Prostate gland (tissue), 2 donors: ENCODE measurements at regions not wholly inside any gene's neighbourhood (a gene's known extent, or its start where the extent isn't known, plus 50 kb on each side); places are given as distances from the start of the nearest gene placed in this dataset.

Source experiments
- DNase-seq: peaks from one replicate; pipeline ENCODE4 v3.0.0-alpha.2; 2019; ENCODE audit warnings: low spot score
- H3K27ac ChIP-seq, 2 donors: fragments of 200-600 bp; sonication (generic); 2 replicates each; pipeline ENCODE4 v1.5.1; 2017 to 2019
- H3K27me3 ChIP-seq: fragments of 200-600 bp; sonication (generic); replicated peaks from 2 replicates; pipeline ENCODE4 v1.5.1; 2019; ENCODE audit not compliant: insufficient read depth
- H3K36me3 ChIP-seq, 2 donors: fragments of 200-600 bp; sonication (generic); 1 replicate in 1 of 2; 2 replicates in 1 of 2; pipeline versions ENCODE4 v1.5.1 to v1.8.1; 2017 to 2019
- H3K4me1 ChIP-seq: fragments of 200-600 bp; sonication (generic); replicated peaks from 2 replicates; pipeline ENCODE4 v1.5.1; 2019
- H3K4me3 ChIP-seq, 2 donors: fragments of 200-600 bp; sonication (generic); 2 replicates each; pipeline ENCODE4 v1.5.1; 2017 to 2019
- H3K9me3 ChIP-seq: fragments of 200-600 bp; sonication (generic); 2 replicates; pipeline ENCODE4 v1.5.1; 2017
- CTCF ChIP-seq, 4 experiments: fragments of 200-600 bp in 2 of 4; fragments of 450-650 bp in 2 of 4; sonication (generic) in 2 of 4; IDR thresholded peaks; 1 replicate in 3 of 4; 2 replicates in 1 of 4; pipeline ENCODE4 v1.5.1; 2016 to 2019; ENCODE audit warnings: antibody characterized with exemption in 4 of 4, mild to moderate bottlenecking in 2 of 4, moderate library complexity in 2 of 4
- POLR2A ChIP-seq: fragments of 450-650 bp; IDR thresholded peaks from one replicate; pipeline ENCODE4 v1.6.1; 2016; ENCODE audit warnings: antibody characterized with exemption, mild to moderate bottlenecking
- POLR2AphosphoS5 ChIP-seq: sonication (generic); formaldehyde crosslinking; IDR thresholded peaks from one replicate; pipeline ENCODE4 v1.6.1; 2017; ENCODE audit warnings: antibody characterized with exemption
- WGBS: methylation state at CpG from one replicate; pipeline ENCODE4 v1.1.5; 2018; 5-methylcytosine and 5-hydroxymethylcytosine counted together
- intact Hi-C: fragments of 100-400 bp; cut with DNase I; formaldehyde crosslinking; loops from one replicate; pipeline ENCODE4 v1.14.2; 2022

- H3K4me1 ChIP-seq: no peaks in the 10 kb centered on the region
- H3K36me3 ChIP-seq: no peaks in the 10 kb centered on the region
- no peak overlapping the region for H3K4me3 ChIP-seq
- TF ChIP-seq POLR2A: no peak
- TF ChIP-seq CTCF (IDR thresholded peaks at IDR 0.05): no peak
- no peak for TF ChIP-seq POLR2AphosphoS5
- 62% methylated on average over 2 of the region's 2 CpGs for WGBS
- H3K27ac ChIP-seq: no peak overlapping the region
- DNase-seq: no peak
- no peaks in the 10 kb centered on the region for H3K27me3 ChIP-seq
- intact Hi-C loops: no loop called here
- no peaks in the 10 kb centered on the region for H3K9me3 ChIP-seq
Measured at GRCh38 chr6:23175391-23175790, 606.0 kb downstream of the HDGFL1 start.

DNA sequence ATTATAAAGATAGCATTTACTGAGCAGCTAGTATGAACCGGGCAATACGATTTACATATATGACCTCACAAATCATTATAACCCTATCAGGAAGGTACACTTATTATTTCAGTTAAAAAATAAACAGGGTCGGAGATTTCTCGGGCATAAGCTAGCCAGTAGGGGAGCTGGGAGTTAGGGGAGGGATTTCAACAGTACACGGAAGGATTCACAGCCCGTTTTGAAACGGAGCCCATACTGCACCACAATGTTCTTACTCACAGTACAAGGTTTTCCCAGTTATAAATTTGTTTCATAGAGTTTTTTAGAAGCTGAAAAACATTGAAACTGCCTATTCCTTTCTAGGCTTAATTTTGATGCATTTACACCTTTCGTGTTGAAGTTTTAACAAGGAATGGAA, 607.1 kb downstream of the HDGFL1 start:
- no peak overlapping the region for H3K27ac ChIP-seq
- no peak overlapping the region for H3K4me3 ChIP-seq
- H3K4me1 ChIP-seq: no peaks in the 10 kb centered on the region
- no peaks in the 10 kb centered on the region for H3K27me3 ChIP-seq
- no peak for TF ChIP-seq POLR2A
- WGBS: 94% methylated on average over 8 of the region's 8 CpGs
- no peaks in the 10 kb centered on the region for H3K9me3 ChIP-seq
- intact Hi-C loops: no loop called here
- no peak for DNase-seq
- no peaks in the 10 kb centered on the region for H3K36me3 ChIP-seq

- no peaks in the 10 kb centered on the region for H3K4me1 ChIP-seq
- no peaks in the 10 kb centered on the region for H3K36me3 ChIP-seq
- no peak overlapping the region for H3K27ac ChIP-seq
- intact Hi-C loops: no loop called here
- no peak for TF ChIP-seq POLR2A
- no peak for TF ChIP-seq CTCF (IDR thresholded peaks at IDR 0.05)
- no peak for TF ChIP-seq POLR2AphosphoS5
- WGBS: 80% methylated on average over 11 of the region's 11 CpGs
- DNase-seq: no peak
- H3K9me3 ChIP-seq: no peaks in the 10 kb centered on the region
- H3K27me3 ChIP-seq: no peaks in the 10 kb centered on the region
- no peak overlapping the region for H3K4me3 ChIP-seq
Measured at GRCh38 chr6:23176883-23177282, 607.5 kb downstream of the HDGFL1 start.

- H3K4me1 ChIP-seq: no peaks in the 10 kb centered on the region
- H3K36me3 ChIP-seq: no peaks in the 10 kb centered on the region
- H3K4me3 ChIP-seq: no peak overlapping the region
- no peaks in the 10 kb centered on the region for H3K9me3 ChIP-seq
- no peak for DNase-seq
- TF ChIP-seq POLR2AphosphoS5 (no peak), CTCF (IDR thresholded peaks at IDR 0.05) (no peak), POLR2A (no peak)
- no peak overlapping the region for H3K27ac ChIP-seq
- no peaks in the 10 kb centered on the region for H3K27me3 ChIP-seq
- intact Hi-C loops: no loop called here
- 62% methylated on average over 1 of the region's 1 CpG for WGBS
Measured at GRCh38 chr6:23177806-23178205, 608.4 kb downstream of the HDGFL1 start.

GRCh38 chr6:23179994-23180393, 610.6 kb downstream of the HDGFL1 start:
- intact Hi-C loops: no loop called here
- Histone ChIP-seq H3K27me3 (no peaks in the 10 kb centered on the region), H3K36me3 (no peaks in the 10 kb centered on the region), H3K4me1 (no peaks in the 10 kb centered on the region), H3K9me3 (no peaks in the 10 kb centered on the region), H3K4me3 (no peak overlapping the region), H3K27ac (no peak overlapping the region)
- WGBS: 85% methylated on average over 4 of the region's 4 CpGs
- DNase-seq: no peak
- TF ChIP-seq POLR2AphosphoS5: no peak
- TF ChIP-seq CTCF (IDR thresholded peaks at IDR 0.05): no peak
- TF ChIP-seq POLR2A: no peak
